CD14-positive monocyte (primary cell): ENCODE measurements at regions not wholly inside any gene's neighbourhood (a gene's known extent, or its start where the extent isn't known, plus 50 kb on each side); places are given as distances from the start of the nearest gene placed in this dataset.
A peak's percentile ranks its signal among the peaks of the same experiment; 100 is the strongest.

Experiments used
- DNase-seq, 3 donors: peaks; one replicate each; pipeline ENCODE4 v3.0.0-alpha.2; 2011 to 2022
- H2AFZ ChIP-seq: 2 replicates; pipeline ENCODE4 v1.6.0; 2012; ENCODE audit warnings: mild to moderate bottlenecking, low read depth, low read length, inconsistent platforms; ENCODE audit not compliant: insufficient read depth, poor library complexity, severe bottlenecking
- H3K27ac ChIP-seq, 2 donors: 1 replicate in 1 of 2; 2 replicates in 1 of 2; pipeline ENCODE4 v1.5.1; 2012 to 2013; ENCODE audit warnings: low read length in 2 of 2, control low read depth in 1 of 2, inconsistent platforms in 1 of 2, low read depth in 1 of 2, mild to moderate bottlenecking in 1 of 2
- H3K27me3 ChIP-seq, 2 donors: one replicate each; pipeline versions ENCODE4 v1.6.0 to v1.6.1; 2011 to 2013; ENCODE audit warnings: low read length in 2 of 2; ENCODE audit not compliant: control insufficient read depth in 2 of 2, insufficient read depth in 2 of 2
- H3K36me3 ChIP-seq, 2 donors: replicated peaks in 1 of 2; 1 replicate in 1 of 2; 2 replicates in 1 of 2; pipeline versions ENCODE4 v1.5.1 to v1.6.1; 2012 to 2013; ENCODE audit warnings: low read length in 2 of 2, control low read depth in 1 of 2, inconsistent platforms in 1 of 2, mild to moderate bottlenecking in 1 of 2; ENCODE audit not compliant: insufficient read depth in 2 of 2, control insufficient read depth in 1 of 2
- H3K4me1 ChIP-seq, 2 donors: 1 replicate in 1 of 2; 2 replicates in 1 of 2; pipeline versions ENCODE4 v1.5.1 to v1.6.1; 2012 to 2013; ENCODE audit warnings: low read length in 2 of 2, control low read depth in 1 of 2, inconsistent platforms in 1 of 2, mild to moderate bottlenecking in 1 of 2, moderate library complexity in 1 of 2; ENCODE audit not compliant: insufficient read depth in 2 of 2, control insufficient read depth in 1 of 2
- H3K4me2 ChIP-seq: replicated peaks from 2 replicates; pipeline ENCODE3; 2012; ENCODE audit warnings: low read length, moderate library complexity, mild to moderate bottlenecking; ENCODE audit not compliant: poor library complexity, severe bottlenecking; ENCODE audit errors: extremely low read depth
- H3K4me3 ChIP-seq, 3 experiments: fragments of 200-600 bp in 1 of 3; sonication (generic) in 1 of 3; replicated peaks in 1 of 3; 1 replicate in 2 of 3; 2 replicates in 1 of 3; pipeline ENCODE4 v1.5.1; 2011 to 2013; ENCODE audit warnings: low read length in 3 of 3, mild to moderate bottlenecking in 3 of 3, control low read depth in 2 of 3, low read depth in 2 of 3, inconsistent platforms in 1 of 3, moderate library complexity in 1 of 3
- H3K79me2 ChIP-seq: 2 replicates; pipeline ENCODE4 v1.6.0; 2012; ENCODE audit warnings: mild to moderate bottlenecking, control low read depth, inconsistent platforms, low read length, moderate library complexity; ENCODE audit not compliant: insufficient read depth
- H3K9ac ChIP-seq: 2 replicates; pipeline ENCODE4 v1.6.0; 2017; ENCODE audit warnings: low read length, mild to moderate bottlenecking; ENCODE audit not compliant: insufficient read depth, poor library complexity, severe bottlenecking
- H3K9me3 ChIP-seq, 2 donors: replicated peaks in 1 of 2; 1 replicate in 1 of 2; 2 replicates in 1 of 2; pipeline versions ENCODE4 v1.5.1 to v1.6.1; 2012 to 2013; ENCODE audit warnings: low read length in 2 of 2, control low read depth in 1 of 2; ENCODE audit not compliant: control insufficient read depth in 1 of 2, insufficient read depth in 1 of 2
- H4K20me1 ChIP-seq: 2 replicates; pipeline ENCODE4 v1.6.0; 2012; ENCODE audit warnings: mild to moderate bottlenecking, low read length, control low read depth, moderate library complexity; ENCODE audit not compliant: insufficient read depth
- H3K27ac Mint-ChIP-seq, 7 donors: one replicate each; pipeline ENCODE4 v1.8.0; 2020; ENCODE audit warnings: mild to moderate bottlenecking in 7 of 7, mixed read lengths in 7 of 7, moderate library complexity in 6 of 7, inconsistent platforms in 2 of 7
- H3K27me3 Mint-ChIP-seq, 3 donors: one replicate each; pipeline ENCODE4 v1.8.0; 2021 to 2022; ENCODE audit warnings: low read depth in 3 of 3, mild to moderate bottlenecking in 3 of 3, mixed read lengths in 3 of 3, moderate library complexity in 3 of 3, inconsistent platforms in 1 of 3
- H3K36me3 Mint-ChIP-seq, 2 donors: one replicate each; pipeline ENCODE4 v1.8.0; 2020; ENCODE audit warnings: mixed read lengths in 2 of 2, inconsistent platforms in 1 of 2, mild to moderate bottlenecking in 1 of 2
- H3K4me1 Mint-ChIP-seq: one replicate; pipeline ENCODE4 v1.8.0; 2020; ENCODE audit warnings: mild to moderate bottlenecking, mixed read lengths
- H3K4me3 Mint-ChIP-seq, 2 donors: one replicate each; pipeline ENCODE4 v1.8.0; 2020; ENCODE audit warnings: mild to moderate bottlenecking in 2 of 2, mixed read lengths in 2 of 2, moderate library complexity in 1 of 2
- H3K9me3 Mint-ChIP-seq, 7 donors: one replicate each; pipeline ENCODE4 v1.8.0; 2020 to 2022; ENCODE audit warnings: mixed read lengths in 7 of 7, mild to moderate bottlenecking in 6 of 7, moderate library complexity in 6 of 7, inconsistent platforms in 2 of 7
- CTCF ChIP-seq: fragments of 200-600 bp; IDR thresholded peaks from one replicate; pipeline ENCODE4 v1.8.0; 2022; ENCODE audit warnings: antibody characterized with exemption, mild to moderate bottlenecking
- WGBS: methylation state at CpG from one replicate; pipeline ENCODE4 v1.1.5; 2013; ENCODE audit warnings: missing lambda C conversion rate; ENCODE audit not compliant: insufficient coverage; 5-methylcytosine and 5-hydroxymethylcytosine counted together
- intact Hi-C, 2 donors: fragments of 100-400 bp; cut with micrococcal nuclease; formaldehyde crosslinking; loops; one replicate each; pipeline versions ENCODE4 v1.15.0 to v1.15.1; 2023

GRCh38 chr22:46050916-46051614 lies 74.1 kb upstream of the WNT7B start:
- Histone ChIP-seq H3K36me3 (no peaks in the 10 kb centered on the region), H3K4me1 (peaks cover 88 to 90% of the 10 kb centered on the region in 2 donors), H3K9me3 (no peaks in the 10 kb centered on the region), H3K4me3 (peak overlapping the region in 1 of 3 experiments; percentile 88), H2AFZ (no peak overlapping the region), H3K27me3 (no peaks in the 10 kb centered on the region), H3K9ac (peak overlapping the region; percentile 42), H3K27ac (peak overlapping the region in 1 of 2 donors; percentile 87), H3K79me2 (peaks cover 86% of the 10 kb centered on the region), H3K4me2 (peak overlapping the region; percentile 92), H4K20me1 (no peaks in the 10 kb centered on the region)
- Mint-ChIP-seq H3K27me3 (no peaks in the 10 kb centered on the region), H3K36me3 (peaks cover 3 to 28% of the 10 kb centered on the region in 2 donors), H3K9me3 (no peaks in the 10 kb centered on the region), H3K4me3 (peak overlapping the region; percentile 47 to 60), H3K4me1 (peaks cover 86% of the 10 kb centered on the region), H3K27ac (peak overlapping the region in 6 of 7 donors; percentile 3 to 96 (median 60))
- DNase-seq: no peak
- TF ChIP-seq CTCF: no peak
- intact Hi-C loops: loop anchor here in 1 of 2 donors (5.0 kb wide), 1 partner anchor 54 kb away; no protein-coding TSS in a partner anchor
- WGBS: 62% methylated on average over 9 of the region's 11 CpGs

- peak overlapping the region in 5 of 7 donors; percentile 50 to 96 (median 60) for H3K27ac Mint-ChIP-seq
- TF ChIP-seq CTCF: no peak
- H3K36me3 ChIP-seq: no peaks in the 10 kb centered on the region
- intact Hi-C loops: loop anchor here in 1 of 2 donors (2.0 to 5.0 kb wide), 2 partner anchors 17 to 54 kb away; no protein-coding TSS in a partner anchor
- H3K9me3 Mint-ChIP-seq: no peaks in the 10 kb centered on the region
- peak overlapping the region; percentile 83 to 87 for H3K27ac ChIP-seq
- DNase-seq: no peak
- H3K27me3 ChIP-seq: no peaks in the 10 kb centered on the region
- no peaks in the 10 kb centered on the region for H4K20me1 ChIP-seq
- peak overlapping the region; percentile 26 to 47 for H3K4me3 Mint-ChIP-seq
- H3K27me3 Mint-ChIP-seq: no peaks in the 10 kb centered on the region
- H3K4me1 ChIP-seq: peaks cover 82 to 90% of the 10 kb centered on the region in 2 donors
- WGBS: 96% methylated on average over 8 of the region's 8 CpGs
- H3K79me2 ChIP-seq: peaks cover 86% of the 10 kb centered on the region
- H3K4me2 ChIP-seq: peak overlapping the region; percentile 92
- peaks cover 85% of the 10 kb centered on the region for H3K4me1 Mint-ChIP-seq
- peak overlapping the region; percentile 42 for H3K9ac ChIP-seq
- peaks cover 7 to 32% of the 10 kb centered on the region in 2 donors for H3K36me3 Mint-ChIP-seq
- H3K9me3 ChIP-seq: no peaks in the 10 kb centered on the region
- no peak overlapping the region for H2AFZ ChIP-seq
- peak overlapping the region in 1 of 3 experiments; percentile 88 for H3K4me3 ChIP-seq
Measured at GRCh38 chr22:46051646-46052045, 74.7 kb upstream of the WNT7B start.
